ENCODE measurements at regions not wholly inside any gene's neighbourhood (a gene's known extent, or its start where the extent isn't known, plus 50 kb on each side); places are given as distances from the start of the nearest gene placed in this dataset.

- no peak for DNase-seq (ENCODE audit: low read depth, low spot score)
Observed at GRCh38 chr13:33745370-33746324, 72.3 kb upstream of the RFC3 start.

- DNase-seq (ENCODE audit: low read depth, low spot score), result no peak
Observed at GRCh38 chr13:33746867-33747266, 71.1 kb upstream of the RFC3 start.

GRCh38 chr13:33751151-33751550, 66.8 kb upstream of the RFC3 start:
- DNase-seq (ENCODE audit: low read depth, low spot score), result no peak

- DNase-seq (ENCODE audit: low read depth, low spot score), result no peak
Observed at GRCh38 chr13:33752094-33752493, 65.9 kb upstream of the RFC3 start.

GRCh38 chr13:33752597-33752996, 65.4 kb upstream of the RFC3 start:
- DNase-seq (ENCODE audit: low read depth, low spot score), result no peak

GRCh38 chr13:33756929-33757328, 61.0 kb upstream of the RFC3 start:
- DNase-seq (ENCODE audit: low read depth, low spot score), result no peak

- no peak for DNase-seq (ENCODE audit: low read depth, low spot score)
Observed at GRCh38 chr13:33757713-33758112, 60.2 kb upstream of the RFC3 start.

- no peak for DNase-seq (ENCODE audit: low read depth, low spot score)
Observed at GRCh38 chr13:33758113-33758512, 59.8 kb upstream of the RFC3 start.

- DNase-seq (ENCODE audit: low read depth, low spot score), result no peak
Observed at GRCh38 chr13:33761740-33762139, 56.2 kb upstream of the RFC3 start.

- DNase-seq (ENCODE audit: low read depth, low spot score), result no peak
Observed at GRCh38 chr13:33763021-33763420, 54.9 kb upstream of the RFC3 start.

GRCh38 chr13:33764716-33765115, 53.2 kb upstream of the RFC3 start:
- DNase-seq (ENCODE audit: low read depth, low spot score), result no peak

GRCh38 chr13:33766329-33767123, 51.4 kb upstream of the RFC3 start:
- DNase-seq (ENCODE audit: low read depth, low spot score), result no peak

GRCh38 chr13:33767140-33767539, 50.8 kb upstream of the RFC3 start:
- no peak for DNase-seq (ENCODE audit: low read depth, low spot score)
